SU-DHL-6 (cell line): ENCODE measurements at regions not wholly inside any gene's neighbourhood (a gene's known extent, or its start where the extent isn't known, plus 50 kb on each side); places are given as distances from the start of the nearest gene placed in this dataset.
A peak's percentile ranks its signal among the peaks of the same experiment; 100 is the strongest.

Experiments
- H2AFZ ChIP-seq: fragments of 200-600 bp; sonication (generic); 2 replicates; pipeline ENCODE4 v1.6.1; 2014; ENCODE audit warnings: low read depth, mild to moderate bottlenecking, moderate library complexity, mixed read lengths, antibody characterized with exemption, low read length; ENCODE audit not compliant: severe bottlenecking
- H3F3A ChIP-seq: fragments of 200-600 bp; shearing (Covaris generic); 2 replicates; pipeline ENCODE4 v1.6.0; 2016; ENCODE audit warnings: antibody characterized with exemption, mild to moderate bottlenecking; ENCODE audit not compliant: insufficient read depth
- H3K27ac ChIP-seq: fragments of 200-600 bp; sonication (generic); 2 replicates; pipeline ENCODE4 v1.5.1; 2016; ENCODE audit warnings: low read depth, mild to moderate bottlenecking, low read length, moderate library complexity, mixed read lengths
- H3K27me3 ChIP-seq: fragments of 200-600 bp; sonication (generic), shearing (Covaris generic); 2 replicates; pipeline ENCODE4 v1.6.0; 2014; ENCODE audit warnings: mild to moderate bottlenecking, low read length
- H3K36me3 ChIP-seq: fragments of 200-600 bp; sonication (generic); 2 replicates; pipeline ENCODE4 v1.6.1; 2014; ENCODE audit warnings: mild to moderate bottlenecking, low read length, mixed read lengths
- H3K4me2 ChIP-seq: fragments of 300-600, 200-600 bp; shearing (Covaris generic), sonication (generic); 2 replicates; pipeline ENCODE4 v1.6.0; 2014; ENCODE audit warnings: low read length, low read depth, mild to moderate bottlenecking; ENCODE audit not compliant: poor library complexity, severe bottlenecking
- H3K4me3 ChIP-seq: fragments of 200-600 bp; sonication (generic); 2 replicates; pipeline ENCODE4 v1.5.1; 2014; ENCODE audit warnings: antibody characterized with exemption, low read length, mild to moderate bottlenecking, mixed read lengths; ENCODE audit not compliant: insufficient read depth, poor library complexity, severe bottlenecking
- H3K79me2 ChIP-seq: fragments of 200-600 bp; sonication (generic); 2 replicates; pipeline ENCODE4 v1.6.1; 2014; ENCODE audit warnings: mild to moderate bottlenecking, low read length, moderate library complexity; ENCODE audit not compliant: insufficient read depth
- H3K9ac ChIP-seq: fragments of 200-600 bp; sonication (generic); 2 replicates; pipeline ENCODE4 v1.7.0; 2014; ENCODE audit warnings: mild to moderate bottlenecking, low read length
- H3K9me2 ChIP-seq: fragments of 200-600 bp; sonication (generic); replicated peaks from 2 replicates; pipeline ENCODE4 v1.6.1; 2014; ENCODE audit warnings: low read length; ENCODE audit not compliant: insufficient read depth
- H3K9me3 ChIP-seq: fragments of 200-600 bp; sonication (generic); 2 replicates; pipeline ENCODE4 v1.6.1; 2014; ENCODE audit warnings: low read length, mixed read lengths; ENCODE audit not compliant: insufficient read depth
- H4K20me1 ChIP-seq: fragments of 200-600 bp; sonication (generic); 2 replicates; pipeline ENCODE4 v1.6.1; 2014; ENCODE audit warnings: low read depth, mild to moderate bottlenecking, antibody characterized with exemption, low read length, moderate library complexity, mixed read lengths
- CTCF ChIP-seq: fragments of 200-600 bp; sonication (generic); IDR thresholded peaks from one replicate; pipeline ENCODE4 v1.5.1; 2017; ENCODE audit warnings: antibody characterized with exemption, mild to moderate bottlenecking, low read length, moderate library complexity; ENCODE audit not compliant: insufficient read depth, poor library complexity, severe bottlenecking
- EZH2phosphoT487 ChIP-seq: fragments of 200-600 bp; sonication (generic), shearing (Covaris generic); conservative IDR thresholded peaks from 2 replicates; pipeline ENCODE4 v1.6.1; 2018; ENCODE audit warnings: mild to moderate bottlenecking, antibody characterized with exemption, low read length, moderate library complexity, mixed read lengths

- H3F3A ChIP-seq = no peaks in the 10 kb centered on the region
- H3K4me2 ChIP-seq = no peak overlapping the region
- H3K4me3 ChIP-seq = no peak overlapping the region
- H3K27ac ChIP-seq = no peak overlapping the region
- H3K9ac ChIP-seq = no peak overlapping the region
- TF ChIP-seq CTCF = peak; percentile 11
- no peak for TF ChIP-seq EZH2phosphoT487
- no peaks in the 10 kb centered on the region for H3K9me2 ChIP-seq
- H3K9me3 ChIP-seq = no peaks in the 10 kb centered on the region
- no peak overlapping the region for H2AFZ ChIP-seq
- no peaks in the 10 kb centered on the region for H3K27me3 ChIP-seq
- H4K20me1 ChIP-seq = no peaks in the 10 kb centered on the region
- H3K36me3 ChIP-seq = no peaks in the 10 kb centered on the region
- H3K79me2 ChIP-seq = no peaks in the 10 kb centered on the region
These were observed 187.0 kb downstream of the HAUS1 start for GRCh38 chr18:46291149-46291548.

GRCh38 chr18:46293742-46294181 is 189.6 kb downstream of the HAUS1 start:
- Histone ChIP-seq H3K9me2 (no peaks in the 10 kb centered on the region), H3K4me3 (no peak overlapping the region), H3K9me3 (no peaks in the 10 kb centered on the region), H3K36me3 (no peaks in the 10 kb centered on the region), H3K27ac (no peak overlapping the region), H3K79me2 (no peaks in the 10 kb centered on the region), H4K20me1 (no peaks in the 10 kb centered on the region), H2AFZ (no peak overlapping the region), H3K9ac (no peak overlapping the region), H3K27me3 (no peaks in the 10 kb centered on the region), H3F3A (no peaks in the 10 kb centered on the region), H3K4me2 (no peak overlapping the region)
- TF ChIP-seq EZH2phosphoT487 = no peak
- TF ChIP-seq CTCF = no peak

- no peak overlapping the region for H3K4me2 ChIP-seq
- no peak overlapping the region for H3K9ac ChIP-seq
- no peaks in the 10 kb centered on the region for H3K36me3 ChIP-seq
- no peak overlapping the region for H2AFZ ChIP-seq
- H3K27me3 ChIP-seq = no peaks in the 10 kb centered on the region
- no peak overlapping the region for H3K4me3 ChIP-seq
- H3K79me2 ChIP-seq = no peaks in the 10 kb centered on the region
- H3K9me2 ChIP-seq = no peaks in the 10 kb centered on the region
- no peaks in the 10 kb centered on the region for H3K9me3 ChIP-seq
- H4K20me1 ChIP-seq = no peaks in the 10 kb centered on the region
- no peaks in the 10 kb centered on the region for H3F3A ChIP-seq
- H3K27ac ChIP-seq = no peak overlapping the region
- no peak for TF ChIP-seq CTCF
- TF ChIP-seq EZH2phosphoT487 = no peak
These were observed 190.1 kb downstream of the HAUS1 start for GRCh38 chr18:46294318-46294717.
